GM21717 (cell line): ENCODE measurements at regions not wholly inside any gene's neighbourhood (a gene's known extent, or its start where the extent isn't known, plus 50 kb on each side); places are given as distances from the start of the nearest gene placed in this dataset.
A peak's percentile ranks its signal among the peaks of the same experiment; 100 is the strongest.
"Not testable (repeated sequence)": the region's sequence is repeated elsewhere in the genome, so short reads cannot be mapped to it uniquely, and the experiment has no call there.

ENCODE experiments used
- ATAC-seq: cut with Tn5 transposase; IDR thresholded peaks from one replicate; pipeline ENCODE4 v1.9.1; 2021; ENCODE audit warnings: mild to moderate bottlenecking, moderate library complexity; ENCODE audit not compliant: unreplicated experiment

DNA sequence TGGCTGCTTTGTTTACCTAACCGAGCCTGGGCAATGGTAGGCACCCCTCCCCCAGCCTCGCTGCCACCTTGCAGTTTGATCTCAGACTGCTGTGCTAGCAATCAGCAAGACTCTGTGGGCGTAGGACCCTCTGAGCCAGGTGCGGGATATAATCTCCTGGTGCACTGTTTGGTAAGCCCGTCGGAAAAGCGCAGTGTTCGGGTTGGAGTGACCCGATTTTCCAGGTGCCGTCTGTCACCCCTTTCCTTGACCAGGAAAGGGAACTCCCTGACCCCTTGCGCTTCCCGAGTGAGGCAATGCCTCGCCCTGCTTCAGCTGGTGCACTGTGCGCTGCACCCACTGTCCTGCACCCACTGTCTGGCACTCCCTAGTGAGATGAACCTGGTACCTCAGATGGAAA is 482.2 kb upstream of the SMC2 start:
- not testable (repeated sequence) for ATAC-seq

DNA sequence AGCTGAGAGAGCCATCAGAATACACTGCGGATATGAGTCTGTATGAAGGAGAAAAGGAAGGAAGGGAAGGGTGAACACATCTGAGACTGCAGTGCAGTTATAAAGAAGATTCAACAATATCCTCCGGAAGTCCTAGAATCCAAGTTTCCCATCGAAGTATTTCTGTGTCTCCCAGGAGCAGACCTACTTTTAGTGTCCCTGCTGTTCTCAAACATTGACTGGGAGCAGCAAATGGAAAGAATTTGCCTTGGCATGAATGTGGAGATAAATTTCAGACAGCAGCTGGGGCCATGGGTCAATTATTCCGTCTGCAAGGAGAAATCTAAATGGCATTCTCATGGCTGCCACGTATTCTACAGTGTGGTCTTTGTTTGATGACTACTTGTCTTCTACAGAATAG is 478.1 kb upstream of the SMC2 start:
- ATAC-seq = no peak

DNA sequence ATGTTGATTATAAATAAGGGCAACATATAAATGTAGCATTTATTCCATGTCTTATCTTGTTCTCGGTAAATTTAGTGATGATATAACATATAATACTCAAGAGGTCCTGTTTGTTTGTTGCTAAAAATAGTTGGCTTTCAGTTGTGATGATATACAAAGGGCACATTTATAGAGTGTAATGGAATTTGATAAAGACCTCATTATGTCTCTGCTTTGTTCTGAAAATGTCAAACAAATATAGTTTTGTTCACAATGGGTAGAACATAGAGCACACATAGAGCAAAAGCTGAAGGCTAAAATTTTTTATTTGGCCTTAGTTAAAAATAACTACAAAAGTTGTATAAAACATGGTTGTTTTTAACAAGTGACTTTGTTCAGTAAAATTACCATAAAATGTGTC is 477.1 kb upstream of the SMC2 start:
- no peak for ATAC-seq

DNA sequence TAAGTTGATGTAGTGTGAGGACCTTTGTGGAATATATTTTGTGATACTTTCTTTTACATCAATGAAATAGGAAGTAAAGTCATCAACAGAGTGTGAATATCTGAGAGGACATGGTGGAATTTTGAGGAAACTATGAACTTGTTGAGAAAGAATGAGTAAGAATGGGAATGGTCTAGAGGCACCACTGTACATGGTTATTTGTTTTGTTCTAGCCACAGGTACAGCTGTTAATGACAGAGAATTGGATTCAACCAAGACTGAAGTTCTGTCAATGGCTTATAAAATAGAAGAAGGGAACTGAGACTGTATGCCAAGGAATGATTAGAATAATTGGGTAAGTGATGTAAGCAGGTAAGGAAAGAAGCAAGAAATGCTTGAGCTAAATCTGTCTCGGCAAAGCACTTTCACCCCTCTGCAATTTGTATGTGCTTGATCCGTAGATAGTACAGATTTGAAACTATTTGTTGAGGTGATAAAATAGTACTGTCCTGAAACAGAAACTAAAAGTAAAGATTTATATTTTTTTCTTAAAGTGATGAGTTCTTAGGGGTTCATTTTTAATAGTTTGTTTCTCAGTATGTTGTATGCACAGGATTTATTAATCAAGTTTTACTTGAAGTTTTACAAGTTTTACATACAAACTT is 468.8 kb upstream of the SMC2 start:
- ATAC-seq = peak; percentile 54

DNA sequence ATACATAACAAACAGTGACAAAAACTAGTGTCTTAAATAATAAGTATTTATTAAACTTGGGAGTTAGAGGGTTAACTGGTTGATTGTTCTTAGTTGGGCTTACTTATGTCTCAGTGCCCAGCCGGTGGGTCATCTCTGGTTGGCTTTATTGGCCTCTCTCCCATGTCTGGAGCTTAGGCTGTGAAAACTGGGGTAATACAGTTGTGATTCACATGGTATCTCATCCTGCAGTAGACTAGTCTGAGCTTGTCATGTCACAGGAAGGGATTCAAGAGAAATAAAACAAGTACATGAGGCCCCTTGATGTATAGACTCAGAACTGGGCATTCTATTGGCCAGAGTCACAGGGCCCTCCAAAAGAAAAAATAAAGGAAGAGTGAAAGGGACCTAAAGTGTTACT is 466.4 kb upstream of the SMC2 start:
- no peak for ATAC-seq

DNA sequence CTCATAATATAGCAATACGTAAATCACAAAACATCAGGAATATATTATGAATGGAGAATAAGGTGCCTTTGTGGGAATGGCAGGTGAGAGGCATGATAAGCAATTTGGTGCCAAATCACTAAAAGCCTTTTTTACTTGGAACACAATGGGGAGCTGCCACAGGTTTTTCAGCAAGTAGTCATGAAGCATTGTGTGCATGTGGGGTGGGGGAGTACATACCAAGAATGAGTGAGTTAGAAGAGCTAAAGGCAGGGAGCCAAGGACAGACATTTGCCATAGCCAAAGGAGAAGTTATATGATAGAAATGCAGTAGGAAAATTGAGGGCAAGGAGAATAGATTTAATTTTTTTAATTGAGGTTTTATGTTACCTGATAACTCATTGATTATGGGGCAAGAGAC is 445.0 kb upstream of the SMC2 start:
- ATAC-seq = no peak

DNA sequence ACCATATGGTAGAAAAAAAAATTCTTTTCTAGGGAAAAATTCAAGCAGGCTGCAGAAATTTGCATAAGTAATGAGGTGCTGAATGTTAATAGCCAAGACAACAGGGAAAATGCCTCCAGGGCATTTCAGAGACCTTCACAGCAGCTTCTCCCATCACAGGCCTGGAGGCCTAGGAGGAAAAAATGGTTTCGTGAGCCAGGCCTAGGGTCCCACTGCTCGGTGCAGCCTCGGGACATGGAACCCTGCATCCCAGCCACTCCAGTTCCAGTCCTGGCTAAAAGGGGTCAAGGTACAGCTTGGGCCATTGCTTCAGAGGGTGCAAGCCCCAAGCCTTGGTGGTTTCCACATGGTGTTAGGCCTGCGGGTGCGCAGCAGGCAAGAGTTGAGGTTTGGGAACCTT is 436.0 kb upstream of the SMC2 start:
- ATAC-seq = no peak

DNA sequence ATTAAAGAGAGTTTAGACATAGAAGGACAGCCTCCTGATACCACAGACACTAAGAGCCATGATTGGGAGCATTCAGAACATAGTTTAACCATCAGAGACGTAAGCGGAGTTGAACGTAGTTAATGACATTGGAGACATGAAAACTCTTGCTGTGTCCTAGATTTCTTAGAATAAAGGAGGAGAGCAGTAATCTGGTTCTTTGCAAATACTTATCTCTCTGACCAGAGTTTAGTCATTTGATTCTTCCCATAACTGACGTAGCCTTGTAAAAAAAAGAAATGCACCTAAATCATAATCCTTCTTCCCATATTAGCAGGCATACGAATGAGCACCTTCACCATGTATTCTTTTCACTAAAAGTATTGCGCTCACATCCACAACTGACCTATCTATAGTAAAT is 433.3 kb upstream of the SMC2 start:
- ATAC-seq = no peak

DNA sequence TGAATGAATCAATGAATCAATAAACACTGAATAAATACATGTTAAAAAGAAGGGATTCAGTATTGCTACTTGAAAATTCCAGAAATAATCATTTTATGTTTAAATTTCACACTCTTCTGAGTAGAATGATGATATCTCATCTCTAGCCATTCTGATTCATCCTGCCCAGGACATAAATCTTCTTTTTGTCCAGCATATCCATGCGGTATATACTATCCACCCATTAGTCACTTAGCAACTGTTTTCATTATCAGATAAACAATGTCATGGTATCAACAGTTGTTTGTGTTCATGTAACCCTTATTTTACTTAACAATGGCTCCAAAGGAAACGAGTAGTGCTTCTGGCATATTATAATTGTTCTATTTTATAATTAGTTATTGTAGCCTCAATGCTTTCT is 432.4 kb upstream of the SMC2 start:
- ATAC-seq = no peak

DNA sequence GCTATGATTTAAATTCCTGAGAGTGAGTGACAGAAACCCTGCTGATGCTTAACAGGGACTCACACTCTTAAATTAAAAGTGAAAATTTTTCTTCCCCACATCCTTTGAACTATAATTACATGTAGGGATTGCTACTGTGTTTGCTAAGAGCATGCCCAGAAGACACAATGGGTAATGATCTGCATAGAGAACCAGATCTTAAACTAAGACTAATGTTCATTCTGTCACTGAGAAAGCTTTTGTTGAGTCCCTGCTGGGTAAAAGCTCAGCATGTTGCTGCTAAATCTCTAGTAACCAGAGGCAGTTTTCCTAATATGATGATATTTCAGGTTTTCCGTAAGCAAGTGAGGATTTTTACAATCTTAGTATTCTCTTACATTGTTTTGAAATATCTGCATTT is 424.8 kb upstream of the SMC2 start:
- ATAC-seq = no peak

DNA sequence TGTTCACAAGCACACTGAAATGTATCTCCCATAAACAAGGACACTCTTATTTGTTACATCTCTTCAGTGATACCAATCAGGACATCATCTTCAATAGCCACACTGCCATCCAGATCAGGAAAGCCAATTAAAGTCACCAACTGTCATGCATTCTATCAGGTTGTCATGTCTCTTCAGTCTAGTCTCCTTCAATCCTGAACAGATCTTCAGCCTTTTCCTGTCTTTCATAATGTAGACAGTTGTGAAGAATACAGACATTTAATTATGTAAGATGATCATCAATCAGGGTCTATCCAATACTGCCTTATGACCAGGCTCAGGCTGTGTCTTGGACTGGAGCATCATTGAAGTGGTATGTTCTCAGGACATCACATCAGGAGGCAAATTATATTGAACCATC is 419.8 kb upstream of the SMC2 start:
- ATAC-seq = no peak

DNA sequence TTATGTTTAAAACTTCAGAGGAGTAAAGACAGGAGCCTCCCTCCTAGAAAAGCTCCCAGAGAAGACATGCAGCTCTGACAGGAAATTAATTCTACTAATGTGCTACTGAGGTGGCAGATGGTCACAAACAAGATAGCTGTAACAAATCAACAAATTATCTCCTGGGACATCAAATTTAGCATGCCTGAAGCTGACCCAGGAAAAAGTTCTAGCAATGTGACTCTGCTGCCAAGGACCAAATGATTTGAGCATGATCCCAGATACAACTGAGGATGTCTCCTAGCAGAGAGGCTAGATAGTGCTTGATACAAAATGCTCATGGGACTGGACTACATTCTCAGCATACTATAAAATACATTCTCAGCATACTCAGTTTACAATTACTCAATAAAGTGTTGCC is 413.5 kb upstream of the SMC2 start:
- no peak for ATAC-seq

DNA sequence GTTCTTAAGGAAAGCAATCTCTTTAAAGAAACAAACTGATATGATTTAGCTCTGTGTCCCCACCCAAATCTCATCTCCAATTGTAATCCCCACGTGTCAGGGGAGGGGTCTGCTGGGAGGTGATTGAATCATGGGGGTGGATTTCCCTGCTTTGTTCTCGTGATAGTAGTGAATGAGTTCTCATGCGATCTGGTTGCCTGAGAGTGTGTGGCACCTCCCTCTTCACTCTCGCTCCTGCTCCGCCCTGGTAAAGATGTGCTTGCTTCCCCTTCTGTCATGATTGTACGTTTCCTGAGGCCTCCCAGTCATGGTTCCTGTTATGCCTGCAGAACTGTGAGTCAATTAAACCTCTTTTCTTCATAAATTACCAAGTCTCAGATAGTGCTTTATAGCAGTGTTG is 412.7 kb upstream of the SMC2 start:
- ATAC-seq = no peak

DNA sequence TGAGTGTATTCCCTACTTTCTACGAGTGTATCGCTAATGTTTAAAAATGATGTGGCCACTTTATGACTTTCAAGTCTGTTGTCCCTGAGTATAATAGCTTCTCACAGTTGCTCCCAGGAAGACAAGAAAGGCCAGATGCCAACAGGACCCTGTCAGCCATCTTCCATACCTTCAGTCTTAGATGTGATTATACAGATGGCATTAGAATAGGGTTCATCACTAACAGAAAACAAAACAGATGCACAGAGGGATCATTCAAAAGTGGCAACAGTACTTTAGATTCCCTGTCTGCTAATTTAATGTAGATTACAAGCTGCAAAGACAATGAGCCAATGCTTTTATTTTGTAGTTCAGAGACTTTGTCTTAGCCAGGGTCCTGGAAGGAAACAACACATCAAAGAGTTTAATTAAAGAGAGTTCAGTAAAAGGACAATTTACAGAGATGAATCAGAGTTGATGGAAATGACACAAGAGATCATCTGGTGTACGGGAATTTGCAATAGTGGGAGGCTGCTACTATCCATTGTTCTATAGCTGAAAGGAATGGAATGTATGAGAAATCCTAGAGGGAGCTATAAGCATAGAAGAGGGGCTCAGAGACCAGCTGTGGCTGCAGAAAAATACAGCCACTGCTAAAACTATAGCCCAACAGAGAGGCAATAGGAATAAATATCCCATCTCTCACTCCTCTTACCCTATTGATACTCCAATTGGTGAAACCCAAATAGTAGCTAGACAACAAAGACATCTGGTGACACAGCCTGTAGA is 393.7 kb upstream of the SMC2 start:
- ATAC-seq = no peak

DNA sequence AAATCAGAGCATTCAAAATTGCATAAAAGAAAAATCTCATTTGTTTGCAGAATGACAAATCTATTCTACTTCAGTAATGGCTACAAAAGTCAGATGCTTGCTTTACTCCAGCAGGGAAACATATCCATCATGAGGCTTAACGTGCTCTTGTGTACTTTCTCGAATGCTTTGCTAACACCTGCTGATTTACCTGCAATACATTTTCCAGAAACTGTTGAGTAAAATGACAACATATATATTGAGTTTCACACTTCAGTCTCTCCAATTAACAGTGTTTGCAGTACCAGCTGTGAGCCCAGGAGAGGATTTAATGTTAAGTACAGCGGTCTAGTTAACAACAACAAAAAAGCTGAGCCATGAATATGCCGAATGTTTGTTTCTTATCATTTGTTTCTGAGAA is 391.5 kb upstream of the SMC2 start:
- ATAC-seq = no peak

DNA sequence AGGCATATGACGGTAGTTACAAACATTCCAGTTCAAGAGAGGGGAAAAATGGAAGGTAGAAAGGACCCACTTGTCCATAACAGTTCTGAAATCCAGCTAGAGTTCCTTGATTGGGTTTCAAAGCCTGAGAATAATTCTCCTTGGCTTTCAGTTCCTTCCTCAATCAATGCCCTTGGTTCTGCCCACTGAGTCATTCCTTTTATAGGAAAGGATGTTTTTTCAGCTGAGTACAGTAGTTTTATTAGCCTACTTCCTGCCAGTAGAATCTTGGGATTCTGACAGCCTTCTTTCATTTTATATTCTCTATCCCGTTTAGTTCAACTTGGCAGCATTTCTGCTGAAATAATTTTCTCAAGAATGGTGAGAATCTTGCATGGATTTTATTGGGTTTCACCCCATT is 386.9 kb upstream of the SMC2 start:
- no peak for ATAC-seq

DNA sequence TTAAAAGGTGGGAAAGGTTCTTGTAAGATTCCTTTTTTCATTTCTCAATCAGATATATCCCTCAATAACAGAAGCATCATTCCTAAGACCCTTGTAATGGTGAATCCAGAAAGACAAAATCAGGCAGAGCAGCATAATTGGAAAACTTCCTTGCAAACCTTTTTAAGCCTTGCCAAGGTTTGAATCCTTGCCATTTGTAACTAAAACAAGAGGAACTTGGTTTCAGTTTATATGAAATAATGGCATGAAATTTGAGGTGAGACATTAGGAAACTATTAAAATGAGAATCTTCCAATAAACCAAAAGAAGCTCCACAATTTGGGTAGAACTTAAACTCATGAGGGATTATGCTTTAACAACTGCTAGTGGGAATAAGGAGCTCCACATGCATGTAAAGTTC is 384.7 kb upstream of the SMC2 start:
- ATAC-seq = no peak

DNA sequence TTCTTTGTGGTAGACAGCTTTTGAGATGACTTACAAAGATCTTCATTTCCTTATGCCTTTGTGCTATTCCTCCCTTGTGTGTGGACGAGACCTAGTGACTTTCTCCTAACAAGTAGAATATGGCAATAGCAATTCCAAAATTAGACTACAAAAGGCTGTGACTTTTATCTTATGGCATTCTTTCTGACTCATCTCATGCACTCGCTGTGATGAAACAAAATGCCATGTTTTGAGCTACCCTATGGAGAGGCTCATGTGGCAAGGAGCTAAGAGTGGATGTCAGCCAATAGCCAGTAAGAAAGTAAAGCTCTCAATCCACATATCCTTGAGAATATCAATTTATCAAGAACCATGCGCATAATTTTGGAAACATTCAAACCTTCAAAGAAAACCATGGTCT is 380.5 kb upstream of the SMC2 start:
- ATAC-seq = no peak

DNA sequence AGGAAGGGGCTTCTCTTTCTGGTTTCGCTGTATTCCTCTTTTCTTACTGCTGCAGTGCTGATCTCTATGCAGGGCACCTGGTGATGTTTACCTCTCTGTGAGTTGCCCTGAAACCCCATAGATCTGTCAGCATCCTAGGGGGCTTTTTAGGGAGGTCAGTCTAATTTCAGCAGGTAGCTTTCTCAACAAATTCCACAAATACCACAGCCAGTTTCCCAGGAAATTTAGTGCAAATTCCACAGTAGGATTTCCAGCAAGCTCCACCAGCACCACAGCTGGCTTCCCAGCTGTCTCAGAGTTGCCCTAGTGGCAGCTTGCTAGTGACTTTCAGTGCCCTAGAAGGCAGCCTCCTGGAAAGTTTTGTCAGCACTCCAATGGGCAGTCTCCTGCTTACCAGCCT is 379.1 kb upstream of the SMC2 start:
- no peak for ATAC-seq

DNA sequence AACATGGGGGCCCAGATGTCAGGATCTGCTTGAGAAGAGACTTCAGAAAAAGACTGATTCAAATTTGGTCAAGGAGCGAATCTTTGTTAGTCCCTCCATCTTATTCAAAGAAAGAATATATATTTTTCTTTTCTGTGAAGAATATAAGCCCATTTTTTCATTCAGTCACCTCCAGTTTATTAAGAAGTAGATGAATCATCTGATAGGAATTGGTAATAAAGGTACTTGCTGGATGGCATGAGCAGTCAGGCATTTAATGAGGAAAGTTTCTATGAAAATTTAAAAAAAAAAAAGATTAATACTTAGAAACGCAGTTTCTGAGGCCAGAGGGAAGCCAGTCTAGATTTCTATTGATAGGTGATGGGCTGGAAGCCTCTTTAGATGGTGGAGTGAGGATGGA is 373.1 kb upstream of the SMC2 start:
- ATAC-seq = no peak

DNA sequence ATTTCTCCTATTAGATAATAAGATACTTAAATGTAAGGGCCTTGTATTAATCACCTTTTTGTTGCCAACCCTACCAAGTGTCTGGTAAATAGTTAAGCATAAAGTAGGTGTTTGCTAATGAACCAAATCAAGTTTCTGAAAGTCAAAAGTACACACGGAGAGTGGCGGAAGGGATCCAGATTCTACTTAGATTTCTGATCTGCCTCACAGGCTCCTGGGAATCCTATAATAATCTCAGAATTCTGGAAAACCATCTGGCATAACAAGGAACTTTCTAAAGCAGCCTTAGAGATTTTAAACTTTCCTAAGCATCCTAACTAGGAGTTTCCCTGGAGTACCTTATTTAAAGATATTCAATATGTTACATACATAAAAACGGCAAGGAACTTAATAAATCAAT is 363.2 kb upstream of the SMC2 start:
- ATAC-seq = no peak

DNA sequence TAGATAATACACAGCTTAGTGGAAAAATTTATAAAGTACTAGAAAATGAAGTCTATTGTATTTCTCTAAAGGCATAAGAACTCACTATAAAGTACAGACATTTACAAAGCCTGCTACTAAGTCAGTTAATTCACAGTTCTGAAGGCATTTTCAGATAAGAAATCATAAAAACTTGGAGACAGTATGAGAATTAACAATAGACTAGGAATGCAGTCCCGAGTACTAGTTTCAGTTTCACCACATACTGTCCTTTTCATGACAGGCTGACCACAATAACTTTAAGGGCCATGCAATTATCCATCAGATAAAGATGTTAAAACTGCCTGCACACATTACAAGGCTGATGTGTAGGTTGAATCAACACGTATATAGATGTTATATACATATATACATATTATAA is 362.6 kb upstream of the SMC2 start:
- no peak for ATAC-seq

DNA sequence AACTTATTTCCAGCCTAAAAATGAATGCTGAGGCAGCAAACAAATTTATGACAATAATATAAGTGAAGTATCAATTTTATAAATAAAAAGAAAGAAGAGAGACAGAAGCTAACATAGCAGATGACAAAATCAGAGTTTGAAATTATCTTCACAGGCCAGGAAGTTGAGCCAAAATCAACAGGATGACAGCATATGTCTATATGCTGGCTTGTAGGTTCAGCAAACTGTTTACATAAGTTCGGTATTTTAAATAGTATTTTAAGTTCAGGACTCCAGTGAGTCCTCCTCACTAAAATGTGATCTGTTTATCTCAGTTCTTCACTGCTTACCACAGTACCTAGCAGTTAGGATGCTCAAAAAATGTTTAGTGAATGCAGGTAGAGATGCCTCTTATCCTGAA is 359.6 kb upstream of the SMC2 start:
- no peak for ATAC-seq
